HFFc6 (cell line): ENCODE measurements at regions not wholly inside any gene's neighbourhood (a gene's known extent, or its start where the extent isn't known, plus 50 kb on each side); places are given as distances from the start of the nearest gene placed in this dataset.

Experiments
- DNase-seq: peaks from one replicate; pipeline ENCODE4 v3.0.0-alpha.2; 2018
- H3K27ac Mint-ChIP-seq: 2 replicates; pipeline ENCODE4 v1.8.0; 2020; ENCODE audit warnings: mild to moderate bottlenecking, mixed read lengths
- H3K27me3 Mint-ChIP-seq: 2 replicates; pipeline ENCODE4 v1.8.0; 2021; ENCODE audit warnings: mild to moderate bottlenecking, moderate library complexity, mixed read lengths; ENCODE audit not compliant: insufficient read depth
- H3K36me3 Mint-ChIP-seq: 2 replicates; pipeline ENCODE4 v1.8.0; 2021; ENCODE audit warnings: low read depth, mixed read lengths
- H3K4me1 Mint-ChIP-seq: 2 replicates; pipeline ENCODE4 v1.8.0; 2020; ENCODE audit warnings: low read depth, mixed read lengths
- H3K4me3 Mint-ChIP-seq: 2 replicates; pipeline ENCODE4 v1.8.0; 2020; ENCODE audit warnings: mild to moderate bottlenecking, moderate library complexity, mixed read lengths
- H3K9me3 Mint-ChIP-seq: 2 replicates; pipeline ENCODE4 v1.8.0; 2020; ENCODE audit warnings: mild to moderate bottlenecking, mixed read lengths
- TF ChIP-seq, protein P1 (sequence below): fragments of 200-600 bp; sonication (generic); IDR thresholded peaks from 2 replicates; pipeline ENCODE4 v1.5.0; 2021; ENCODE audit warnings: antibody characterized with exemption, mild to moderate bottlenecking

DNA sequence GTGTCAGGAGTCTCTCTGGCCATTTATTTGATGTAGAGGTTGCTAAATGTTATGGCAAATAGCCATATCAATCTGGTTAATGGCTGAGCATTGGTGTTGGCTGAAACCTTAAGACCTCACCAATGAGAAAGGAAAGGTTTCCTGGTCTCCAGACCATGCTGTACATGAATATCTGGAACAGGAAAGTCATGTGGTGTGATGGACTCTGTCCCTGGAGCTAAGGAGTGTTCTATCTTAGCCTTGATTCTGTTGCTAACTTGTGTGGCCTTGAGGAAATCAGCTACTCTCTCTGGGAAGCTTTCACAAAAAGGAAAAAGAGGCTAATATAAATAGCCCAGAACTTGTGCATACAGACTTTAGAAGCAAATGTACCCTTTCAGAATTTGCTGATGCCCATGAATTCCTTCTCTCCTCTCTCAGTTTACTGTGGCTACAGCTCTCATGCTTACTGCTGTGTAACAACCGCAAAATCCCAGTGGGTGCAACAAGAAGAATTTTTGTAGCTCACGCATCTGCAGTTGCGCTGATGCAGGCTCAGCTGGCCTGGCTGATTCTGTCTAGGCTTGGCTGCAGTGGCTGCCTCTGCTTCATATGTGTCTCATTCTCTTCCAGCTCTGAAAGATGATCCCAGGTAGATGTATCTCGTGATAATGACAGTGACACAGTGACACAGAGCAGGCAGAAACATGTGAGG, 287.5 kb downstream of the NPIPA8 start:
- TF ChIP-seq, protein P1, sequence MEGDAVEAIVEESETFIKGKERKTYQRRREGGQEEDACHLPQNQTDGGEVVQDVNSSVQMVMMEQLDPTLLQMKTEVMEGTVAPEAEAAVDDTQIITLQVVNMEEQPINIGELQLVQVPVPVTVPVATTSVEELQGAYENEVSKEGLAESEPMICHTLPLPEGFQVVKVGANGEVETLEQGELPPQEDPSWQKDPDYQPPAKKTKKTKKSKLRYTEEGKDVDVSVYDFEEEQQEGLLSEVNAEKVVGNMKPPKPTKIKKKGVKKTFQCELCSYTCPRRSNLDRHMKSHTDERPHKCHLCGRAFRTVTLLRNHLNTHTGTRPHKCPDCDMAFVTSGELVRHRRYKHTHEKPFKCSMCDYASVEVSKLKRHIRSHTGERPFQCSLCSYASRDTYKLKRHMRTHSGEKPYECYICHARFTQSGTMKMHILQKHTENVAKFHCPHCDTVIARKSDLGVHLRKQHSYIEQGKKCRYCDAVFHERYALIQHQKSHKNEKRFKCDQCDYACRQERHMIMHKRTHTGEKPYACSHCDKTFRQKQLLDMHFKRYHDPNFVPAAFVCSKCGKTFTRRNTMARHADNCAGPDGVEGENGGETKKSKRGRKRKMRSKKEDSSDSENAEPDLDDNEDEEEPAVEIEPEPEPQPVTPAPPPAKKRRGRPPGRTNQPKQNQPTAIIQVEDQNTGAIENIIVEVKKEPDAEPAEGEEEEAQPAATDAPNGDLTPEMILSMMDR: no peak
- H3K4me3 Mint-ChIP-seq: no peak overlapping the region
- no peak overlapping the region for H3K27ac Mint-ChIP-seq
- peaks cover 22% of the 10 kb centered on the region for H3K9me3 Mint-ChIP-seq
- no peaks in the 10 kb centered on the region; the same call in 1 of the 2 replicates for H3K27me3 Mint-ChIP-seq
- H3K4me1 Mint-ChIP-seq: no peaks in the 10 kb centered on the region
- DNase-seq: no peak
- no peaks in the 10 kb centered on the region for H3K36me3 Mint-ChIP-seq

DNA sequence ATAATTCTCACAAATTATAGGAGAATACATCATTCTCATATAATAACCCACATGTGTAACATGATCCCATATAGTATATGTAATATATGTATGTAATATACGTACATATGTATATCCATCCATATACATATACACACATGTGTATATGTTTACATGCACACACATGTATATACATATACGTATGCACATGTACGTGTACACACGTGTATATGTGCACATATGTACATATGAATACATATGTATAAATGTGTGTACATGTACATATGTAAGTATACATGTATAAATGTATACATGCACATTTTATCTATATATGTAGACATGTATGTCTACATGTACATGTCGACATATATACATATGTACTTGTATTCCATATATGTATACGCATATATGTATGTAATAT, 288.8 kb downstream of the NPIPA8 start:
- TF ChIP-seq, protein P1: no peak
- Mint-ChIP-seq H3K27ac (no peak overlapping the region), H3K4me3 (no peak overlapping the region), H3K9me3 (peaks cover 22% of the 10 kb centered on the region), H3K4me1 (no peaks in the 10 kb centered on the region), H3K36me3 (no peaks in the 10 kb centered on the region), H3K27me3 (no peaks in the 10 kb centered on the region; the same call in 1 of the 2 replicates)
- no peak for DNase-seq

DNA sequence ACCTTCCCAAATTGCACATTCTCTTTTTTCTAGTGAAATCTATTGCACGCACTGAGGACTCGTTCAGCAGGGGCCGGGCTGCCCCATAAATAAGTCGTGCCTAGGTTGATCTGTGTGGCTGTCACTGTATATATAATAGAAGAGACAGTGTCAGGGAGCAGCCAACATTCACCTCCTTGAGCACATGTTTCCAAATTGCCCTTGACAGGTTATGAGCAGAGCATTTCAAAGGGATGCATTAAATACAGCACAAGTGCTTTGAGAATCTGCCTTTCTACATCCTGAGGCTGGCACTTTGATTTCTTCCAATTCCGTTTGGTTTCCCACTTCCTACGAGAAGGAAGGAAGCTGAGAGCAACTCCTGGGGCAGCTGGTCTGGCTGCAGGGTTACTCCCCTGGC, 291.2 kb downstream of the NPIPA8 start:
- Mint-ChIP-seq H3K4me3 (no peak overlapping the region), H3K4me1 (no peaks in the 10 kb centered on the region), H3K36me3 (no peaks in the 10 kb centered on the region), H3K27ac (no peak overlapping the region), H3K27me3 (peaks cover 2% of the 10 kb centered on the region; the same call in 1 of the 2 replicates), H3K9me3 (peaks cover 11% of the 10 kb centered on the region)
- DNase-seq: no peak
- TF ChIP-seq, protein P1: no peak

DNA sequence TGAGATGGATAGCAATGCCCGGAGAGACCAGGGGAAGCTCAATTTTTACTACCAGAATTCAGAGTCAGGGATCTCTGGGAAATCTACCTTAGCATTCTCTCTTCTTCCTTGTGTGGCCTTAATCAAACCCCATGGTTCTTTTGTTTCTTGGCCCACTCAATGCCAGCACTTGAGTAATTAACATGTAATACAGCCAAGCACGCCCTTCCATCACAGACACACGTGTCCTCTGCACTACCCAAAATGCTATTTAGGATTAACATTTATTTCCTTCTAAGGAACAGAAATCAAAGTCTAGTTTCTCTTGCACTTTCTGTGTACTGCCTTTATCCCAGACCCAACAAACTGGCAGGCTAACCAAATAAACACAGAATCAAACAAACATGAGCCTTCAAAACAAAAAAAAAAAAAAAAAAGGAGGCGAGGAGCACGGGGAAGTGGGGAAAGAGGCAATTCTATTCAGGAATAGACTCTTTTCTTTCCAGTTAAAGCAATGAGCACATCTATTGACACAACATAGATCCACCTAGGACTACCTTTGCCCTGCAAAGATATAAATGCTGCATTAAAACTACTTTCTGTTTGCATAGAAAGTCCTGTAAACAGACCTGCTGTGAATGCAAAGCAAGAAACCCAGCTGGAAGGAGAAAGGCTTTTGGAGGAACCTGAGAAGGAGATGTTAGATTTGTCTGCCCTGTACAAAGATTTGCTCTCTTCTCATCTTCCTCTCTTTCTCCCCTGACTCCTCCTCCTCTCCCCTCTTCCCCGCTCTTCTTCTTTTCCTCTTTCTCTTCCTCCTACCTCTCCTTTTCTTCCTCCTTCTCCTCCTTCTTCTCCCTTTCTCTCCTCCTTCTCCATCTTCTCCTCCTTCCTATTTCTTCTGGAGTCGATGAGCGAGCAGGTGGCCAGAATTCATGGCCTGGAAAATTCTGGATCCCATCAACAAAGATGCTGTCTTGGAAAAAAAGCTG, 294.4 kb downstream of the NPIPA8 start:
- H3K4me3 Mint-ChIP-seq: no peak overlapping the region
- no peaks in the 10 kb centered on the region for H3K4me1 Mint-ChIP-seq
- TF ChIP-seq, protein P1: no peak
- no peak overlapping the region for H3K27ac Mint-ChIP-seq
- H3K27me3 Mint-ChIP-seq: peaks cover 2% of the 10 kb centered on the region; the same call in 1 of the 2 replicates
- H3K9me3 Mint-ChIP-seq: peaks cover 13% of the 10 kb centered on the region
- DNase-seq: no peak
- no peaks in the 10 kb centered on the region for H3K36me3 Mint-ChIP-seq

DNA sequence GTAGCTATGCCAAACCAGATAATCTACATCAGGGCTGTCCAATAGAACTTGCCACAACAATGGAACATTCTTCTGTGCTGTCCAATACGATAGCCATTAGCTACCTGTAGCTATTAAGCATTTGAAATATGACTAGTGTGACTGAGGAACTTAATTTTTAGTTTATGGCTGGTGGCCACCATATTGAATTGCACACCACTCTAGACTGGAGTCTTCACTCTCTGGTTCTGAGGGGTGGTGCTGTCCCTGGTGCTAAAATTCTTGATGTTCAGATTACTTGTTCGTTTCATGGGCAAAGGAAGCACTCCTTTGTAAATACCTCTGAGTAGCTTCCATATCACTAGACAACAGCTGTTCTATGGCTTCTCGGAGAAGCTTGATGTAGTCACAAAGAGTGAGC, 296.6 kb downstream of the NPIPA8 start:
- TF ChIP-seq, protein P1: no peak
- DNase-seq: no peak
- H3K27ac Mint-ChIP-seq: no peak overlapping the region
- no peaks in the 10 kb centered on the region for H3K4me1 Mint-ChIP-seq
- no peak overlapping the region for H3K4me3 Mint-ChIP-seq
- peaks cover 2% of the 10 kb centered on the region; the same call in 1 of the 2 replicates for H3K27me3 Mint-ChIP-seq
- H3K36me3 Mint-ChIP-seq: no peaks in the 10 kb centered on the region
- H3K9me3 Mint-ChIP-seq: peaks cover 22% of the 10 kb centered on the region
